Inflammatory macrophage treated with lipopolysaccharide for 1 hour (primary cell): ENCODE measurements at regions not wholly inside any gene's neighbourhood (a gene's known extent, or its start where the extent isn't known, plus 50 kb on each side); places are given as distances from the start of the nearest gene placed in this dataset.
"Not testable (repeated sequence)": the region's sequence is repeated elsewhere in the genome, so short reads cannot be mapped to it uniquely, and the experiment has no call there.

Source experiments
- DNase-seq, 2 donors: peaks; one replicate each; pipeline ENCODE4 v3.0.0-alpha.2; 2020 to 2022

DNA sequence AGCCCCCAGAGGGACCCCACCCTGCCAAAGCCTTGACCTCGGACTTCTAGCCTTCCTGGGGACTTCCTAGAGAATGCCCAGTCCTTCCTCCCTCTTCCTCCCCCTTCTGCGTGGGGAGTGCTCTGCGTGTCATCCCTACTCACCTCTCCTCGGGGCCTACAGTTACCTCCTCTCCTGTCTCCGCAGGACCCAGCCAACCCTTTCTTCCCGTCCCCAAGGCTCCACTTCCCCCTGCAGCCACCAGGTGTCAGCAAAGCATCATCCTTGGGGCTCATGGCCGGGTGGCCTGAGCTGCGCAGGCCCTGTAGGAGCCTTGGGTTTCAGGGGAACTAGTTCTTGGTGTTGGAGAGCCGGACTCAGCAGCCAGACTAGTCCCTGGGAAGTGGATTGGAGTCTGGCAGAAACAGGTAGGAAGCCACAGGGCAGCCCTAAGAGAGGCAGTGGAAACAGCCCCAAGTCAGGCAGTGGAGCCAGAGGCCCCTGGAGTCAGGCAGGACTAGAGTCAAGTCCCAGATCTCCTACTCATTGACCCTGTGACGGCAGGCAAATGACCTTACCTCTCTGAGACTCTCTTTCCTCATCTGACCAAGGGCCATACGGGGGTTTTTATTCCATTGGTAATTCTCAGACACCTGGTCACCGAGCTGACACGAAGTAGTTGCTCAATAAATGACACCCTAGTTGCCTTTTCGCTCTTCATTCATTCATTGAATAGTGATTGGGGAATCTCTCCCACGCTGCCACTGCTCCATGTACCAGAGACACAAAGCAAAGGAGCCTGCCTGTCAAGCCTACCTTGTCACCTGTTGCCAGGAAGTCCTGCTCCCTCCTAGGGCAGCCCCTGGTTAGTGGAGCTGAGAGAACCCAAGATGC, 101.8 kb upstream of the GRK3 start:
- peak; percentile 64 to 96 for DNase-seq

DNA sequence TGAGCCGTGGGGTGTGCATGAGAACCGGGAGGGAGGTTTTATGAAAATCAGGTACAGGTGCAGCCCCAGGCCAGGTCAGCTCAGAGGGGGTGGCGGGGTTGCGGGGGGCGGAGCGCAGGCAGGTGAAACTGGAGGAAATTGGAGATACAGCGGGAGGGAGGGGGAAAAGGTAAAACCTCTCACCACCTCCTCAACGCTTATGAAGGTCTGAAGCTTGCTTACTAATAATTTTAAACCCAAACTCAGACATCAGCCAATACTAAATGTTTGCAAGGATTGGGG, 101.2 kb upstream of the GRK3 start:
- not testable (repeated sequence) for DNase-seq

DNA sequence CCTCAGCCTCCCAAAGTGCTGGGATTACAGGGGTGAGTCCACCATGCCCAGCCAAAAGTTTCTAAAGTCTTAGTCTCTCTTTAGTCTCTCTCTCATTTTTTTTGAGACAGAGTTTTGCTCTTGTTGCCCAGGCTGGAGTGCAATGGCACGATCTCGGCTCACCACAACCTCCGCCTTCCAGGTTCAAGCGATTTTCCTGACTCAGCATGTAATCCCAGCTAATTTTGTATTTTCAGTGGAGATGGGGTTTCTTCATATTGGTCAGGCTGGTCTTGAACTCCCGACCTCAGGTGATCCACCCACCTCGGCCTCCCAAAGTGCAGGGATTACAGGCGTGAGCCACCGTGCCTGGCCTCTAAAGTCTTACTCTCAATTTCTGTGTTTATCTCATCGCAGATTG, 100.1 kb upstream of the GRK3 start:
- not testable (repeated sequence) for DNase-seq

DNA sequence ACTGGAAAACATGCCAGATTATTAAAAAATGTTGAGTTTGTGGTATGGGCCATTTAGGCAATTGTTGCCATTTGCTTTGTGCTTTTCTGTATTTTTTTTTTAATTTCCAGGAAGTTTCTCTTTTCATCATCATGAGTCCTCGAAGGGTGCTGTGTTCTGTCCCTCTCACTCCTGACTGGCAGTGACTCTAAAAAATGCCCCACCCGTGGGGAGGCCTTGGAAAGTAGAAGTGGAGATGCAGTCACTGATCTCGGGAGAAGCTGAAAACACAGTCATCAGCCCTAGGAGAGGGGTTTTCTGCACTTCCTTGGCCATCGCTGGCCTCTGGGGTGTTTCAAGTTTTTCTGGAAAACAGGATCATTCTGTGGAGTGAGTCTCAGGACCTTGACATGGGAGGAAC, 98.5 kb upstream of the GRK3 start:
- DNase-seq: no peak

DNA sequence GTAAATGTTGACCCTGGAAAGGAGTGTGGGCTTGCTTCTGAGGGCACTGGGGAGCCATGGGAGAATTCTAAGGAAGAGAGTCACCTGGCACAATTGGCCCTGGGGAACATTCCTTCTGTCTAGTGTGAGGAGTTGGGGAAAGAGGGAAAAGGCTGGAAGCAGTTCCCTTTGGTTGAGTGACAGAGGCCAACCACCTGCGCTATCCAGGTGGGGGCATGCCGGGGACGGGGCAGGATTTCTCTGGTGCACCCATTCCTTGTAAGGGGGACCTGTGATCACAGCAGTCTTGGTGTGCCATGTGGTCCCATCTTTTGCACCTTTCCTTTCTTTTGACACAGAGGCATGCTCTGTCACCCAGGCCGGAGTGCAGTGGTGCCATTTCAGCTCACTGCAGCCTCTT, 92.1 kb upstream of the GRK3 start:
- no peak for DNase-seq

DNA sequence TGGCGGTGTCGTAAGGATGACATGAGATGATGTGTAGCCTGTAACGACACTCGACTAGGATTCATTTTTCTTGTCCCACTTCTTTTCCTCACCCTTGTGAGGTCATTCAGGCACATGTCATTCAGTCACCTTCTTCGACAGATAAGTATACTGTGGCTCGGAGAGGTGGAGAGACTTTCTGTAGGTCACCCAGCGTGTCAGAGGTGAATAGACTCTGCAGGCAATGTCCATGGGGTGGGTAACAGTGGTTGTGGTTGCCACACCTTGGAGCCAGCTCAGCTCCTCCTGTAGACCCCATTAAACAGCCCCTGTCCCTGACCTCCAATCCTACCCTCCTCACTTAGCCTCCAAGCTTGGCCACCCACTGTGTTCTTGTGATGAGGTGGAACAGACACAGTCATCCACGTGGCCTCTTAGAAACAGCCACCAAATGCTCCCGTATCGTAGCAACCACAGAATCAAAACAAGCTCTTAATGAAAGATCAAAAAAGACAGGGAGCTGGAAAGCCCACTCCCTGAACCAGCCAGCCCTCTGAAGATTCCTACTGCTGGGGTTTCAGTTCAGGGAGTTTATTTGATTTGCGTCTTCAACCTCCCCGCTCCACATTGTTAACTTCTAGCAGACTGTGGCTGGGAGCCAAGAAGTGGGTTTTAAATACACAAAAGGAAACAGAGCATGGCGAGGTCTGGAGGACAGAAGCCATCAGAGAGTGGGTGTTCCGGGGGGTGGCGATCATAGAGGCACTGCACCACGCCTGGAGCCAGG, 89.0 kb upstream of the GRK3 start:
- DNase-seq: peak in 1 of 2 donors; percentile 19

DNA sequence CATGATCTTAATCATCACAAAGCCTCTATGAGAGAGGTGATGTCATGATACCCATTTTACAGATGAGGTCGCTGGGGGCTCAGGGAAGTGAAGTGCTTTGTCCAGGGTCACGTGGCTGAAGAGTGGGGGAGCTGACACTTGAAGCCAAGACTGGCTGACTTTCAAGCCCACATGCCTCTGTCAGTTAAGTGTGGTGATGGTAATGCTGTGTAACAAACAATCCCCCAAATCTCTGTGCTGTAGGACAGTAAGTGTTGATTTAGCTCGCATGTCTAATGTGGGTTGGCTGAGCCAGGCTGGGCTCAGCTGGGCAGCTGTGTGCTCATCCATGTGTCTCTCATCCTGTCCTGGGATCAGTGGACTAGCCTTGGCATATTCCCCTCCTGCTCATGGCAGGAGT, 87.1 kb upstream of the GRK3 start:
- no peak for DNase-seq

DNA sequence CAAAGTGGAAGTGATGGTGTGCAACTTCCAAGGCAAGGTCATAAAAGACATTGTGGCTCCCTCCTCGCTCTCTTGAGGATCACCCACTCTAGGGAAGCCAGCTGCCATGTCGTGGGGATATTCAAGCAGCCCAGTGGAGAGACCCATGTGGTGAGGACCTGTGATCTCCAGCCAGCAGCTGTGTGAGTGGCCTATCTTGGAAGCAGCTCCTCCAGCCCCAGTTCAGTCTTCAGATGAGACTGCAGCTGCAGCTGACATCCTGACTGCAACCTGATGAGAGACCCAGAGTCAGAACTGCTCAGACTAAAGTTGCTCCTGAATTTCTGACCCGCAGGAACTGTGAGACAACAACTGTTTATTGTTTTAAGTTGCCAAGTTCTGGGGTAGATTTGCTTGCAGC, 86.4 kb upstream of the GRK3 start:
- no peak for DNase-seq

DNA sequence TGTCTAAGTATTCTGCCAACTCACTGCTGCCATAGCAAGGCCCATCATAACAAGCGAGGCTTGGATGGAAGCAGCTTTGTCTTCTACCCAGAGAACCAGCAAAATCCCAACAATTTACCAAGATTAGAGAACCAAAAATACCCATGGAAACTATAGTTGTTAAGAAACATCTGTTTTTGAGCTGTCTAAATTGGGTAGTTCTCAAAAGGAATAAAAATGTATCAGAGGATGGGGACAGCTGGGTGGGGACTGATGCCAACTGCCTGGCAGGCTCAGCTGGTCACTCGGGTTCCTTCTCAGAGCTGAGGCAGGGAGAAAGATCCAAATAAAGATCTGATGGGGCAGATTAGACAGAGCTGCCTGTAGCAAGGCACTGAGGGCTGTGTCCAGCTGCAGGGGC, 85.9 kb upstream of the GRK3 start:
- DNase-seq: no peak

DNA sequence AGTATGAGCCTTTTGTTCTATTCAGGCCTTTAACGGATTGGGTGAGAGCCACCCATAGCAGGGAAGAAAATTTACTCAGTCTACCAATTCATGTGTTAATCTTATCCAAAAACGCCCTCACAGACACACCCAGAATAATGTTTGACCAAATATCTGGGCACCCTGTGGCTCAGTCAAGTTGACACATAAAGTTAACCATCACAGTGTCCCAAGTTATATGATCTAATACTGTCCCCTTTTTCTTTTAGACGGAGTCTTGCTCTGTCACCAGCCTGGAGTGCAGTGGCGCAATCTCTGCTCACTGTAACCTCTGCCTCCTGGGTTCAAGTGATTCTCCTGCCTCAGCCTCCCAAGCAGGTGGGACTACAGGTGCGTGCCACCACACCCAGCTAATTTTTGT, 83.6 kb upstream of the GRK3 start:
- not testable (repeated sequence) for DNase-seq

DNA sequence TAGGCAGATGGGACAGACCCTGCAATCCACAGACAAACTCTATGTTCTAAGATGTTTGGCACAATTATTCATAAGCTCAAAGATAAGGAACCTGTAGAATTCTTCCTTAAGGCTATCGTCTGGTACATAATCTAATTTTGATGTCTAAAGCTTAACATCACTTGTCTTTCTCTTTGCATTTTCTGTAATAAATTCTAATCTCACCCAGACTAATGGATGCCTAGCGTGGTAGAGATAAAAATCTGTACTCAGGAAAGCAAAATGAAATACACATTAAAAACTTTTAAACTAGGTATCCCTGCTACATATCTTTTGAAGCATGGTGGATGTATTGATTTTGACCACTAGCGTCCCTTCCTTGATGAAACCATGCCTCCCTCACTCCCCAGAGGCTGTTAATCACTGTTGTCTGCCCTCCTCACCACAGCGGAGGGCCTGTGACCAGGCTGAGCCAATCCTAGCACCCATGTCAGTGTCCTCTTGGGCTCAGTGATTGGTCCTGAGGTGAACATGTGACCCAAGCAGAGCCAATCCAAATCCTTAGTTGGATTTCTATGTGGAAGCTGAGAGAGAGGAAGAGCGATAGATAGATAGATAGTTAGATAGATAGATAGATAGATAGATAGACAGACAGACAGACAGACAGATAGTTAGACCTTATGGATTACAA, 82.2 kb upstream of the GRK3 start:
- DNase-seq: no peak

DNA sequence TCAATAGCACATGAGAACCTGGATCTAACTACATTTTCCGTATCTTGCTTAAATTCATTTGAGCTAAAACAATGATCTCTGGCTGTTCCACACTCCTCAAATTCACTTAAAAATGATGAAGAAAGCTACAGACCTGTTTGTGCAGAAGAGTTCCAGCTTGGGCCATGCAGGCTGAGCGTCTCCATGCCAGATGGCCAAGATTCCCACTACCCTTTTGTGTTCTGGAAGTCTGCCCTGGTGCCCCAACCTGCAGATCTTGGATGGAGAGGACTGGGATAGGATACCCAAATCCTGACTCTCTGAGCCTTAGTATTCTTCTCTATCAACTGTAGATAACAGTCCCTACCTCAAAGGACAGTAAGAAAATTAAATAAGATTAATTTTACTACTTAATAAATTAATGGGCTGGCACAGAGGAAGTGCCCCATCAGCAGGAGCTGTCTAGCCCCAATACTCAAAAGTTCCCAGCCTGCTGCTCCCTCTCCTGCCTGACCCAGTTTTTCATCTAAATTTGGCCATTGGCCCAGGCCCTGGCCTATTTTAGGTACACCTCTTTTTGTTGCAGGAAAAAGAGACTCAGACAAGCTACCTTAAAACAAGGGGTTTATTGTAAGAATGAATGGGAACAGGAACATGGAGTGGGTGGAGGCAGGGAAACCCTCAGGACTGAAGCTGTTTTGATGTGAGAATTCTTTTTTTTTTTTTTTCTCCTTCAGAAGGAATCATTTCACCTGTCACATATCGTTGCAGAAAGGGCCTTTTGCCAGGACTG, 81.4 kb upstream of the GRK3 start:
- DNase-seq: no peak

DNA sequence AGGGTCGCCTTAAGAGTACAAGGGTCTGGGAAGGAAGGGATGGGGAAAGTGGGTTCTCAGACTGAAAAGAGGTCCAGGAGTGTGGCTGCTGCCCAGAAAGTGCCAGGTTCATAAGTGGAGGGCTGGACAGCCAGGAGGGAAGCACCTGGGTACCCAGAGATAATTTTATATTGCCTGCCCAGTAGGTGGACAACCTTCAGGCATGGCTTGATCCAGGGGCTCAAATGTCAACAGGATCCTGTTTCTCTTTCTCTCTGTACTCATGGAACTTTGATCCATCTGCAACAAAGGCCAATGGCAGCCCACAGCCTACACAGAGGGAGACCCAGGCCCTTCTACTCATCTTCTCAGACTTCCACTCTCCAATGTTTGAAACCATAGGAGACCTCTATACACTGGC, 80.5 kb upstream of the GRK3 start:
- no peak for DNase-seq

DNA sequence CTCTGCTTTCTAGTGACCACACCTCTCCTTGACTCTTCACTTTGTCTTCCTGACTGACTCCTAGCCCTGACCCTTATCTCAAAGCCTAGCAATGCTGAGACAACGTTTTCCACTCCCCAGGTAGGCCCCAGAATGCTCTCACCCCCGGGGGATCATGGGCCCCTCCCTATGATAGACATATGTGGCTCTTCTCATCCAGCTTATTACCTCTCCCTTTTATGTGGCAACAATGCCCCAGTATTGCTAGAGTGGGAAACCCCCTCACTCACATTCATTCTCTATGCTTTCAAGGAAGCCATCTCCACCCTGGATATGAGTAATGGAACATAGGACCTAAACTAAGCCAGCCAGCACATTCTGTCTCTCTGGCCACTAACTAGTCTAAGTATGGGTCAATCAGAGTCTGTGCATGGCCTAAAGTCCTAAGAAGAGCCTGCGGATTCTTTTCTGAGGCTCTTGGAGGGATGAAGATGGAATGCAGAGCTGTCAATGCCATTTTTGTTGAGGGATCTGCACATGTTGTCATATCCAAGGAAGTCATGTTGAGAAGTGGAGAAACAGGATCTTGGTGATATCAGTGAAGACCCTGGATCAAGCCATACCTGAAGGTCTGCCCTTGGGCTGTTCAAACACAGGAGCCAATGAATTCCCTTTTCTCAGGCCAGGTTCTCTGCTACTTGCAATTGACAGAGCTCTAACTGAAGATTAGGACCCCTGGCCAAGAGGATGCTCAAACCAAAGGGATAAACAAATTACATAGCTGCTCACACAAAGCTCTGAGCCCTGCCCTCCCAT, 79.8 kb upstream of the GRK3 start:
- DNase-seq: peak in 1 of 2 donors; percentile 27

DNA sequence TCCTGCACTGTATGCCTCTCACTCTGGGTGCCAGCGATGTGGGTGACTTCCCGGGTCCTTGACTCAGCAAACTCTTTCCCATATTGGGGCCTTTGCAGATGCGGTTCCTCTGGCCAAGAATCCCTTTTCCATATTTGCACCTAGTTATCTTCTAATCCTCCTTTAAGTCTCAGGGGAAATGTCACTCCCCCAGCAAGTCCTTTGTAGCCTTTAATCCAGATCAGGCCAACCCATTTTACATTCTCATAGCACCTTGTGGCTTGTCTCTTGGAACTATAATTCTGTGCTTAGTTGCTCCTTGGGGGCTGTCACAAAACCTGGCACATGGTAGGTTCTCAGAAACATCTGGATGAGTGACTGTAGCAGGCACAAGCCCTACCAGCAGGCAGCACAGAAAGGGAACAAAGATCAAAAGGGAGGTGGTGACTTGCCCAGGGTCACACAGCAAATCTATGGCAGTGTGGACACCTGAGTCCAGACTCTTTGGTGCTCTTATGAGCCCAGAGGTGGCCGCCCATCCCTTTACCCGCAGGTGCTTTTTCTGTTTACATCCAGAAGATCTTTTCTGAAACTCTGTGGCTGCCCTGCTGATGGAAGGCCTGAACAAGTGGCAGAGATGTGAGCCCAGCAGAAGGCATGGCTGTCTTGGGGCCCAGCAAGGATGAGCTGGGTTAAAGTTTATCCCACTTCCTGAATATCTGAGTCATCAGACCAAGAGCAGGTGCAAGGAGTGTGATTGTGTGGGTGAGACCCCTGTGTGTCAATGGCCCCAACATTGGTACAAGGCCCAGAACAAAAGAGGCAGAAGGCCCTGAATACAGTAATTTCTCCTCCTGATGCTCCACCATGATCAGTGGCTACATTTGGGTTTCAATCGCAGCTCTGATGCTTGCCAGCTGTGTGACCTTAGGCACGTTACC, 78.6 kb upstream of the GRK3 start:
- no peak for DNase-seq

DNA sequence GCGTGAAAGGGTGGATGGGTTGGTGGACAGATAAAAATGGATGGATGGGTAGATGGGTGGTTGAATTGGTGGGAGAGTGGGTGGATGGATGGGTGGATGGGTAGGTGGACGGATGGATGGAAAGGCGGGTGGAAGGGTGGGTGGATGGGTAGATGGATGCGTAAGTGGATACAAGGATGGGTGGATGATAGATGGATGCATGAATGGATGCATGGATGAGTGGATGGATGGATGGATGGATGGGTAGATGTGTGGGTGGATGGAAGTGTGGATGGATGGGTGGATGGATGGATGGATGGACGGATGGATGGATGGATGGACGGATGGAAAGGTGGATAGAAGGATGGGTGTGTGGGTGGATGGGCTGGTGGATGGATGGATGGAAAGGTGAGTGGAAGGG, 77.0 kb upstream of the GRK3 start:
- DNase-seq: no peak

DNA sequence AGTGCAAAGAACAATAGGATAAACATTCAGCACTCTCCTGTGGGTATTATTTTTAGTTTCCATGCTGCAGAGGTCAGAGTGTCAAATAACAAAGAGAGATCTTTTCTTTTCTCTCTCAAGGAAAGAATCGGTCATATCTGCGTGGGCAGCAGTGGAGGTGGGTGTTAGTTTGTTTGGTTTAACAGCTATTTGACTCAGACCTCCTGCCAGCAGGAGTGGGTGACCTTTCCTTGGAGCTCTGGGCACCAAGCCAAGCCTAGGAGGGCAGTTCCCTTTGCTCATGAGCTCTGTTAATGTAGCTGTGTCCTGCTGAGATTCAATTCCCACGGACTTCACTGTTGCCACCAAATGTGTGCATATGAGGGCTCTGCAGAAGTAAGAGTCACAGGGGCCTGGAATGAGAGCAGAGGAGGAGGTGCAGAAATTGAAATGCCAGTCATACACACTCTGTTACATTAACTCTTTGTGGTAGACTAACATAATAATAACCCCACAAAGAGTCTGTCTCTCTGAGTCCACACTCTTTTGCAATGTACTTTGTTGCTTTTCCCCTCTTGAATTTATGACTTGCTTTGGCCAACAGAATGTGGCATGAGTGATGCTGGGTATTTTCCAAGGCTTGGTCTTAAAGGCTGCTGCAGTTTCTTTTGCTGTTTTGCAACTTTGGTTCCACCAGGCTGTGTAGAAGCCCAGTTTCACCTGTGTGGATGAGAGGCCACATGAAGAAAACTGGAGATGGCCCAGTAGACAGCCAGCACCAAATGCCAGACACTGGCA, 76.0 kb upstream of the GRK3 start:
- DNase-seq: peak; percentile 82 to 97

DNA sequence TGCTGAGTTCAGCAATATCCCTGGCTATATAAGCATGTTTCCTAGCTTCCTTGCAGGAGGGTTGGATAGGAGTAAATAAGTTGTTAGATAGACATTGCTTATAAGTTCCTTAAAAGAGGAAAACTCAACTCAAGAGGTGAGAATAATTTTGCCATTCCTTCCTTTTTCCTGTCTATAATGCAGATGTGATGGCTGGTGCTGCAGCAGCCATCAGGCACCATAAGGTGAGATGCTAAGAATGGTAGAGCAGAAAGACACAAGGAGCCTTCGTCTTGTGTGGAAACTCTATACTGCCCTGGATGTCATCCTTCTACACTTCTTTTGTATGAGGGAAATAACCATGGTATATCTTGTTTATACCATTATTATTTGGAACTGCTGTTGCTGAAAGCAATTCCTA, 74.5 kb upstream of the GRK3 start:
- no peak for DNase-seq

DNA sequence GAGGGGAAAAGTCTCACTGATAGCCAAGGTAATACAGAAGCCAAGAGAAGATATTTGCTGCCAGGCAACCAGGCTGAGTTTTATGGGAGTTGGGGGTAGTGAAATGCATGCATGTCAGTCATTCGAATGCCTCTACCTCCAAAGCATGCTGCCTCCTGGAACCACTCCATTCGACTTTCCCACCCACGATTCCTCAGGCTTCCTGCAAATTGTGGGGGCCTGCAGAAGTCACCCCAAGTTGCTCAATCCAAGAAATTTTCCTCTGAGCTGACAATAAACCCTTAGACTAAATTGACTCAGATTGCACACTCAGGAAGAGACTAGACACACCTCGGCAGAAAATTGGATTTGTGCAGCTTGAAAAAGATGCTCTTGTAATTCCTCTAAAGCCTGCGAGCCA, 73.6 kb upstream of the GRK3 start:
- peak; percentile 24 to 63 for DNase-seq

DNA sequence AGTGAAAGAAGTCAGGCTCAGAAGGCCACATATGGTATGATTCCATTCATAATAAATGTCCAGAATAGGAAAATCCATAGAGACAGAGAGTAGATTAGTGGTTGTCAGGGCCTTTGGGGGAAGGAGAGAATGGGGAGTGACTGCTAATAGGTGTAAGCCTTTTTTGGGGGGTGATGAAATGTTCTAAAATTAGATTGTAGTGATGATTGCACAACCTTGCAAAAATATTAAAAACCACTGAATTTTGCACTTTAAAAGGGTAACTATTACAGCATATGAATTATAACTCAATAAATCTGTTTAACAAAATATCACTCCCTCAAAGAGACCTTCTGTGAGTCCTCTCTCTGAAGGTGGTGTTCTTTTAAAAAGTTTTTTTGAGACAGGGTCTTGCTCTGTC, 72.3 kb upstream of the GRK3 start:
- no peak for DNase-seq
